Adrenal gland (tissue), 9 donors: ENCODE measurements at regions not wholly inside any gene's neighbourhood (a gene's known extent, or its start where the extent isn't known, plus 50 kb on each side); places are given as distances from the start of the nearest gene placed in this dataset.

ENCODE experiments used
- DNase-seq, 7 donors: peaks; one replicate each; pipeline ENCODE4 v3.0.0-alpha.2; 2019 to 2020
- H3K27ac ChIP-seq, 5 donors: fragments of 200-600 bp; sonication (generic) in 4 of 5; 1 replicate in 3 of 5; 2 replicates in 2 of 5; pipeline versions ENCODE4 v1.5.1 to v1.8.0; 2016 to 2020; ENCODE audit warnings: mild to moderate bottlenecking in 1 of 5
- H3K27me3 ChIP-seq: fragments of 200-600 bp; 2 replicates; pipeline ENCODE4 v1.8.0; 2021
- H3K36me3 ChIP-seq, 2 donors: fragments of 200-600 bp; replicated peaks in 1 of 2; 1 replicate in 1 of 2; 2 replicates in 1 of 2; pipeline versions ENCODE4 v1.5.1 to v1.8.0; 2018 to 2022
- H3K4me1 ChIP-seq, 2 donors: fragments of 200-600 bp; replicated peaks in 1 of 2; 1 replicate in 1 of 2; 2 replicates in 1 of 2; pipeline versions ENCODE4 v1.5.1 to v1.8.0; 2018 to 2021
- H3K4me3 ChIP-seq, 4 donors: fragments of 200-600 bp; sonication (generic) in 3 of 4; one replicate each; pipeline ENCODE4 v1.5.1; 2016 to 2018
- H3K9me3 ChIP-seq, 3 donors: fragments of 200-600 bp; sonication (generic) in 1 of 3; replicated peaks in 1 of 3; 1 replicate in 2 of 3; 2 replicates in 1 of 3; pipeline versions ENCODE4 v1.5.1 to v1.8.0; 2016 to 2021
- POLR2A ChIP-seq, 2 donors: fragments of 450-650 bp; IDR thresholded peaks; one replicate each; pipeline ENCODE4 v1.6.1; 2017; ENCODE audit warnings: antibody characterized with exemption in 2 of 2, mild to moderate bottlenecking in 2 of 2, moderate library complexity in 1 of 2
- WGBS, 4 donors: extraction: QIAGEN DNeasy Blood & Tissue Kit in 2 of 4; methylation state at CpG; one replicate each; pipeline versions ENCODE4 v1.1.5 to v1.1.7; 2013 to 2017; 5-methylcytosine and 5-hydroxymethylcytosine counted together
- intact Hi-C, 2 donors: fragments of 100-400 bp; cut with DNase I; formaldehyde crosslinking; loops; one replicate each; pipeline versions ENCODE4 v1.14.1 to v1.15.0; 2022 to 2023
- TF ChIP-seq, protein P1 (sequence below), 6 experiments: fragments of 450-650 bp in 4 of 6; fragments of 200-600 bp in 2 of 6; sonication (generic) in 1 of 6; IDR thresholded peaks; 1 replicate in 5 of 6; 2 replicates in 1 of 6; pipeline versions ENCODE4 v1.5.1 to v1.8.0; 2016 to 2021; ENCODE audit warnings: antibody characterized with exemption in 6 of 6, mild to moderate bottlenecking in 2 of 6, moderate library complexity in 1 of 6
- donor health status: healthy with polysubstance abuse.
- donor health status: Bipolar disorder and iron deficiency.
- donor health status: DM: yes; HTN: yes; CAD: no.
- donor health status: DM: no; HTN: no; CAD: no.
- donor health status: DM: no; HTN: no; CAD: no.

GRCh38 chr2:139968588-139968987 is 1188.4 kb upstream of the NXPH2 start:
- no peak for DNase-seq
- 76 to 85% (median 80%) methylated on average over 5 of the region's 5 CpGs for WGBS, 4 donors
- no peak overlapping the region for H3K27ac ChIP-seq
- no peak overlapping the region for H3K4me3 ChIP-seq
- intact Hi-C loops = no loop called here
- H3K36me3 ChIP-seq = no peaks in the 10 kb centered on the region
- H3K9me3 ChIP-seq = peaks cover 0 to 4% (median 0%) of the 10 kb centered on the region in 3 donors
- H3K27me3 ChIP-seq = no peaks in the 10 kb centered on the region
- TF ChIP-seq, protein P1, sequence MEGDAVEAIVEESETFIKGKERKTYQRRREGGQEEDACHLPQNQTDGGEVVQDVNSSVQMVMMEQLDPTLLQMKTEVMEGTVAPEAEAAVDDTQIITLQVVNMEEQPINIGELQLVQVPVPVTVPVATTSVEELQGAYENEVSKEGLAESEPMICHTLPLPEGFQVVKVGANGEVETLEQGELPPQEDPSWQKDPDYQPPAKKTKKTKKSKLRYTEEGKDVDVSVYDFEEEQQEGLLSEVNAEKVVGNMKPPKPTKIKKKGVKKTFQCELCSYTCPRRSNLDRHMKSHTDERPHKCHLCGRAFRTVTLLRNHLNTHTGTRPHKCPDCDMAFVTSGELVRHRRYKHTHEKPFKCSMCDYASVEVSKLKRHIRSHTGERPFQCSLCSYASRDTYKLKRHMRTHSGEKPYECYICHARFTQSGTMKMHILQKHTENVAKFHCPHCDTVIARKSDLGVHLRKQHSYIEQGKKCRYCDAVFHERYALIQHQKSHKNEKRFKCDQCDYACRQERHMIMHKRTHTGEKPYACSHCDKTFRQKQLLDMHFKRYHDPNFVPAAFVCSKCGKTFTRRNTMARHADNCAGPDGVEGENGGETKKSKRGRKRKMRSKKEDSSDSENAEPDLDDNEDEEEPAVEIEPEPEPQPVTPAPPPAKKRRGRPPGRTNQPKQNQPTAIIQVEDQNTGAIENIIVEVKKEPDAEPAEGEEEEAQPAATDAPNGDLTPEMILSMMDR (IDR thresholded peaks at IDR 0.05) = no peak
- TF ChIP-seq POLR2A (IDR thresholded peaks at IDR 0.05) = no peak
- no peaks in the 10 kb centered on the region for H3K4me1 ChIP-seq

DNA sequence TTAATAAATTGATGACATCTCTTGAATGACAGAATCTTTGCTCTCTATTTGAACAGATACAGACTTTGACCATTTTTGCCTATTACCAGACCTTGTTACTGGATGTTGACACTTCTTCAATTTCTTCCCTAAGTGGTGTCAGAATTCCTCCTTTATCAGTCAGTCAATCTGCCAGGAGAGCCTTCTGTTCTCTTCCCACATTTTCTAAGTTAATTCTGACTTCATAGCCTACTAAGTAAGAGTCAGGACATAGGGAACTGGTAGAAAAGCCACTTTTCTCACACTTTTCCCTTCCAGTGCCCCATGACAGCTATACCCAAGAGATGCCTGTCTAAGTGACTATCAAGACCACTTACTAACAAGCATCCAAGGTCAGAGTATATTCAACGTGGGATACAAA is 1187.5 kb upstream of the NXPH2 start:
- intact Hi-C loops = no loop called here
- no peak overlapping the region for H3K4me3 ChIP-seq
- H3K9me3 ChIP-seq = no peaks in the 10 kb centered on the region
- DNase-seq = no peak
- H3K4me1 ChIP-seq = no peaks in the 10 kb centered on the region
- no peaks in the 10 kb centered on the region for H3K27me3 ChIP-seq
- H3K36me3 ChIP-seq = no peaks in the 10 kb centered on the region
- no peak for TF ChIP-seq POLR2A (IDR thresholded peaks at IDR 0.05)
- TF ChIP-seq, protein P1 (IDR thresholded peaks at IDR 0.05) = no peak
- 29 to 49% (median 39%) methylated on average over 1 of the region's 1 CpG for WGBS, 4 donors
- H3K27ac ChIP-seq = no peak overlapping the region

GRCh38 chr2:139964721-139965440 is 1184.7 kb upstream of the NXPH2 start:
- no peak overlapping the region for H3K27ac ChIP-seq
- 79 to 81% (median 80%) methylated on average over 3 of the region's 3 CpGs for WGBS, 4 donors
- DNase-seq = no peak
- H3K9me3 ChIP-seq = no peaks in the 10 kb centered on the region
- no peak for TF ChIP-seq POLR2A (IDR thresholded peaks at IDR 0.05)
- H3K4me1 ChIP-seq = no peaks in the 10 kb centered on the region
- intact Hi-C loops = no loop called here
- no peaks in the 10 kb centered on the region for H3K36me3 ChIP-seq
- H3K27me3 ChIP-seq = no peaks in the 10 kb centered on the region
- no peak overlapping the region for H3K4me3 ChIP-seq

GRCh38 chr2:139963863-139964355 is 1183.7 kb upstream of the NXPH2 start:
- no peaks in the 10 kb centered on the region for H3K36me3 ChIP-seq
- no peak for DNase-seq
- TF ChIP-seq, protein P1 (IDR thresholded peaks at IDR 0.05) = no peak
- no peak for TF ChIP-seq POLR2A (IDR thresholded peaks at IDR 0.05)
- no peak overlapping the region for H3K4me3 ChIP-seq
- H3K4me1 ChIP-seq = no peaks in the 10 kb centered on the region
- intact Hi-C loops = no loop called here
- WGBS, 4 donors = 73 to 82% (median 76%) methylated on average over 10 of the region's 10 CpGs
- no peak overlapping the region for H3K27ac ChIP-seq
- H3K9me3 ChIP-seq = no peaks in the 10 kb centered on the region
- H3K27me3 ChIP-seq = no peaks in the 10 kb centered on the region
